H7 (cell line): ENCODE measurements at regions not wholly inside any gene's neighbourhood (a gene's known extent, or its start where the extent isn't known, plus 50 kb on each side); places are given as distances from the start of the nearest gene placed in this dataset.

Experiments
- DNase-seq: peaks from one replicate; pipeline ENCODE4 v3.0.0; 2012
- H3K27me3 ChIP-seq: 2 replicates; pipeline ENCODE4 v1.6.0; 2011; ENCODE audit warnings: mild to moderate bottlenecking, low read length; ENCODE audit not compliant: control insufficient read depth, insufficient read depth
- H3K36me3 ChIP-seq: replicated peaks from 2 replicates; pipeline ENCODE4 v1.5.1; 2011; ENCODE audit warnings: low read length; ENCODE audit not compliant: control insufficient read depth, insufficient read depth
- H3K4me3 ChIP-seq: 2 replicates; pipeline ENCODE4 v1.5.1; 2011; ENCODE audit warnings: low read depth, mild to moderate bottlenecking, control low read depth, low read length, moderate library complexity; ENCODE audit not compliant: insufficient read depth

DNA sequence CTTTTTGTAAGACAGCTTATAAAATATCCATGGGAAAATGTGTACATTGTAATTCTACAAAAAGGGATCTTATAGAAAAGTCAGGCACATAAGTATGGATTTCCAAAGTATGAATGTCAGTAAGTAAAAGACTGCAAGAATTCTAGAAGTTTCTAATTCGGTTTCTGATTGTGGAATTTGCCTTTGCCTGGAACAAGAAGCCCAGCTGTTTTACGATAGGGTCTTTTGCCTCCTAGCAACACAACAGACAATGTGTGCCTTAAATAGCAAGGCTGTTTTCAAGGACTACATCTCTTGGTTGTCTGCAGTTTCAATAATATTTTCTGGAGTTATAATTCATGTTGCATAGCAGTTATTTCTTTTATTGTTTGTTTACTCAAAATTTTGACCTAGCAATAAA, 312.9 kb downstream of the MTX2 start:
- Histone ChIP-seq H3K4me3 (no peak overlapping the region), H3K27me3 (no peaks in the 10 kb centered on the region), H3K36me3 (no peaks in the 10 kb centered on the region)
- DNase-seq = no peak

DNA sequence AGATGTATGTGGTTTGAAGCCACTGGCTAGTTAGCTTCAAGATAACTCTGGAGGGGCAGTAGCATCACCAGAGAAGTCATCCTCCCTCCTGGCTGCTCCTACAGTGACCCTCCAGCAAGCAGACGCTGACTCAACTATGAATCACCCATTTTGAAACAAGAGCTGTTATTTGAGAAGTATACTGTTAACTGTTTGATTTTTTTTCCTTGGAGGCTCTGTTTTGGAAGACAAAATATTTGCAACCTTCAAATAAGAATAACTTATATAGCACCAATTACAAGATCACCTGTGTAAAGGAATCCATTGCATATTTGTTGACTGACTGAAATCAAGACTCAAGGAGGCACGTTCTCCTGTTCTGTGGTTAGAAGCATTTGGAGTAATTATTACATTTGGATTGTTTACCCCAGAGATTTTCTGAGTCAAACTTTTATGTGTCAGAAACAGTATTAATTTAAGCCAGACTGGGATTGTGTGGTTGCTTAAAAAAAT, 313.8 kb downstream of the MTX2 start:
- H3K36me3 ChIP-seq = no peaks in the 10 kb centered on the region
- DNase-seq = no peak
- no peaks in the 10 kb centered on the region for H3K27me3 ChIP-seq
- no peak overlapping the region for H3K4me3 ChIP-seq

GRCh38 chr2:176583607-176584006, 314.4 kb downstream of the MTX2 start:
- Histone ChIP-seq H3K27me3 (no peaks in the 10 kb centered on the region), H3K4me3 (no peak overlapping the region), H3K36me3 (no peaks in the 10 kb centered on the region)
- DNase-seq = no peak

GRCh38 chr2:176584333-176584732, 315.1 kb downstream of the MTX2 start:
- DNase-seq = no peak
- Histone ChIP-seq H3K4me3 (no peak overlapping the region), H3K36me3 (no peaks in the 10 kb centered on the region), H3K27me3 (no peaks in the 10 kb centered on the region)

GRCh38 chr2:176585291-176585690, 316.0 kb downstream of the MTX2 start:
- Histone ChIP-seq H3K36me3 (no peaks in the 10 kb centered on the region), H3K27me3 (no peaks in the 10 kb centered on the region), H3K4me3 (no peak overlapping the region)
- no peak for DNase-seq

DNA sequence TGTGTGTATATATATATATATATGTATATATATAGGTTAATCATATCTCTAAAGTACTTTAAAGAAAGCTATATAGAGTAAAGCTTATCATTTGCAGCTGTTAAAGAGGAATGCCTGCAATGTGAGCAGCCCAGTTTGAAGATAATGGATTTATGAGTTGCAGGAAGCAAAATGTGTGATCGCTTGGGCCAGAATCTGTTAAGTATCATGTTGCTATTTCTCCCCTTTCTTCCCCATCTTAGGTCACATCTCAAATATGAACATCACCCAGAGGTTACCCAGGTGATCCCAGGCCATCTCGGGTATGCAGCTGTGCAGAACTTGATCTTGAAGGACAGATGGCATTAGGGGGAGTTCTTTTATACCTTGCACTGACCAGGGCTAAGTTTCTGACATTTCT, 316.5 kb downstream of the MTX2 start:
- DNase-seq = no peak
- no peak overlapping the region for H3K4me3 ChIP-seq
- H3K36me3 ChIP-seq = no peaks in the 10 kb centered on the region
- H3K27me3 ChIP-seq = no peaks in the 10 kb centered on the region

DNA sequence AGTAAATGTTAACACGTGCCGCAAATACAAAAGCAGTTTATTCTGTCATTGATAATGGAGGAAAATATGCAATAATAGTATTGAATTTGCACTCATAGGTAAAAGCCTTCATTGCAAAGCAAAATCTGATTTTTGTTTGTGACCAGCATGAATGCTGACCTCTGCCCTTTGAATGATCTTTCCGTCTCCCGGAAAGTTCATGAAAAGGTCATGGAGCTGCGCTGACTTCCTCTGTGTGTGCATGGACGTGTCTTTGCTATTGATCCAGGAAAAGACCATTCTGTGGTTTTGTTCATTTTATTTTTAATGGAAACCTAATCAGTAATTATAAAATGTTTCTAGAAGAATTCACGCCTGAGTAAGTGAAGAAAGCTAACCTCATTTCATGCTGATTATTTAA, 320.0 kb downstream of the MTX2 start:
- no peak for DNase-seq
- H3K36me3 ChIP-seq = no peaks in the 10 kb centered on the region
- H3K27me3 ChIP-seq = no peaks in the 10 kb centered on the region
- no peak overlapping the region for H3K4me3 ChIP-seq

GRCh38 chr2:176589825-176590440, 320.7 kb downstream of the MTX2 start:
- no peak for DNase-seq
- H3K27me3 ChIP-seq = no peaks in the 10 kb centered on the region
- H3K36me3 ChIP-seq = no peaks in the 10 kb centered on the region
- no peak overlapping the region for H3K4me3 ChIP-seq

GRCh38 chr2:176592216-176592615, 323.0 kb downstream of the MTX2 start:
- Histone ChIP-seq H3K27me3 (no peaks in the 10 kb centered on the region), H3K36me3 (no peaks in the 10 kb centered on the region), H3K4me3 (no peak overlapping the region)
- DNase-seq = no peak

GRCh38 chr2:176595986-176596385, 326.7 kb downstream of the MTX2 start:
- H3K36me3 ChIP-seq = no peaks in the 10 kb centered on the region
- H3K27me3 ChIP-seq = no peaks in the 10 kb centered on the region
- no peak for DNase-seq
- H3K4me3 ChIP-seq = no peak overlapping the region

- Histone ChIP-seq H3K36me3 (no peaks in the 10 kb centered on the region), H3K4me3 (no peak overlapping the region), H3K27me3 (no peaks in the 10 kb centered on the region; the same call in 1 of the 2 replicates)
- no peak for DNase-seq
Observed at GRCh38 chr2:176597916-176598315, 328.7 kb downstream of the MTX2 start.

GRCh38 chr2:176598351-176598750, 329.1 kb downstream of the MTX2 start:
- DNase-seq = no peak
- no peaks in the 10 kb centered on the region for H3K36me3 ChIP-seq
- H3K27me3 ChIP-seq = no peaks in the 10 kb centered on the region; the same call in 1 of the 2 replicates
- no peak overlapping the region for H3K4me3 ChIP-seq

GRCh38 chr2:176599796-176600485, 330.7 kb downstream of the MTX2 start:
- no peak for DNase-seq
- Histone ChIP-seq H3K36me3 (no peaks in the 10 kb centered on the region), H3K4me3 (no peak overlapping the region)

DNA sequence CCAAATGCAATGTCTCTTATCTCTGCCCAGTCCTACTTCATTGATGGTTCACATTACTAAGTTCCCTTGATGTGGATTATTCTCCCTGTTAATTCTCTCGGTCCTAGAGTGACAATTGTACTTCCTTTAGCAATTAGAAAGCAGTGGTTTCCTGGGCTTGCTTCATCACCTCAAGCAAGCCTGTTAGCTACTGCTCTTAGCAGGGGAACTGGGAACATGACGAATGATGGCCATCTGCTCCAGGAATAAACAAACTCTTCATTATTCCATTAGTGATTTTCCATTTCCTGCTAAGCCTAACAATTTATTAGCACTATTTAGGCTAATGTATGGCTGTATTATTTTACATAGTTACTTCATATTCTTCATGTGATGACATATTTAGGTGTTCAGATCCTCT, 331.8 kb downstream of the MTX2 start:
- H3K4me3 ChIP-seq = no peak overlapping the region

More at GRCh38 chr2:176599796-176600485, 330.7 kb downstream of the MTX2 start:
- H3K27me3 ChIP-seq = no peaks in the 10 kb centered on the region; the same call in 1 of the 2 replicates

DNA sequence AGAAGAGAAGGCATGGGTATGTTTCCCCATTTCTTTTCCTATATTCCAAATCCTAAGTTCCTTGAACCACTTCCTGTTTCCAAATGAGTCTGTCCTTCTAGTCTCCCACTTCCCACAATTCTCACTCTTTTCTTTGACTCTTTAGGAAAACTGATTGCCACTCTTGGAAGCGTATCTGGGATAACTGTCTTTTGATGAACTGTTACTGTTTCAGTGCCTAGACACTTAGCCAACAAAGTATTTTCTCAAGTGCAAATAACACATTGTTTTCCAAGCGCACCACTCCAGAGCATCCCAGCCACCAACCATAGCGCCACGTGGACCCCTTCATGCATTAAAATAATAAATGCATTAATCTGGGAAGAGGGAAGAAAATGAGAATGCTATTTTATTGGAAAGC, 342.8 kb downstream of the MTX2 start:
- no peak for DNase-seq
- no peaks in the 10 kb centered on the region for H3K36me3 ChIP-seq
- H3K27me3 ChIP-seq = no peaks in the 10 kb centered on the region

More for the DNA sequence above, 331.8 kb downstream of the MTX2 start:
- no peaks in the 10 kb centered on the region; the same call in 1 of the 2 replicates for H3K27me3 ChIP-seq
- DNase-seq = no peak
- H3K36me3 ChIP-seq = no peaks in the 10 kb centered on the region

More for the DNA sequence above, 342.8 kb downstream of the MTX2 start:
- H3K4me3 ChIP-seq = no peak overlapping the region
